Mammary epithelial cell (primary cell): ENCODE measurements at regions not wholly inside any gene's neighbourhood (a gene's known extent, or its start where the extent isn't known, plus 50 kb on each side); places are given as distances from the start of the nearest gene placed in this dataset.

ENCODE experiments used
- CTCF ChIP-seq, 2 donors: IDR thresholded peaks in 1 of 2; conservative IDR thresholded peaks in 1 of 2; 2 replicates each; pipeline ENCODE4 v1.5.1; 2011 to 2012; ENCODE audit warnings: inconsistent platforms in 2 of 2, low read length in 2 of 2, mild to moderate bottlenecking in 2 of 2, control low read depth in 1 of 2, low read depth in 1 of 2; ENCODE audit not compliant: insufficient read depth in 1 of 2; ENCODE audit errors: extremely low read depth in 1 of 2
- EZH2 ChIP-seq: IDR thresholded peaks from 2 replicates; pipeline ENCODE4 v1.6.1; 2012; ENCODE audit warnings: low read length, inconsistent platforms, borderline replicate concordance

GRCh38 chr10:36704124-36704523 is 421.3 kb upstream of the ANKRD30A start:
- TF ChIP-seq CTCF (conservative IDR thresholded peaks at IDR 0.05 in 1 of 2, IDR thresholded peaks at IDR 0.05 in 1 of 2; ENCODE audit: extremely low read depth in 1 of 2, insufficient read depth in 1 of 2, low read depth in 1 of 2, low read length in 2 of 2): no peak
- TF ChIP-seq EZH2: no peak
